ENCODE measurements at regions not wholly inside any gene's neighbourhood (a gene's known extent, or its start where the extent isn't known, plus 50 kb on each side); places are given as distances from the start of the nearest gene placed in this dataset.

DNA sequence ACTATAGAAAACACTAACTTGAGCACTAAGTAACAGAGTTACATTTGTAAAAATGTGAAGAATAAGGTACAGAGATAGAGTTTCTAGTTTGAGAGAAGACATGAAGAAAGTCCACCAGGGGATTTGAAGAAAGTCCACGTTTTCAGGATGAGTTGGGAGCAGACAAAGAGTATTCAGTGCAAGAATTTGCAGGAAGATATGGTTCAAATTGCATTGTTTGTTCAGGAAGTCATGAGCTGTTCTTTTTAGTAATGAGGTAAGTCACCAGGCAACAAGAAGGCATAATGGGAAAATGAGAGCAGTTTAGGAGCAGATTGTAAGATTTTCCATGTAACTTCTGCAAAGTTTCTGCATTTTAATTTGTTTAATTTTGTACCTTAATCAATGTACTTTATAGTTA is 618.0 kb downstream of the DACH1 start:
- no peaks in the 10 kb centered on the region for H3K79me2 ChIP-seq (ENCODE audit: insufficient read depth, low read length)
- no peak overlapping the region for H3K27ac Mint-ChIP-seq
- no CpG with 5 or more reads among the region's 1 CpG for WGBS (ENCODE audit: extremely low coverage, insufficient read length, low lambda C conversion rate)
- H3K14ac ChIP-seq (ENCODE audit: insufficient read depth, low read length): no peak overlapping the region
- H4K91ac ChIP-seq (ENCODE audit: insufficient read length, low read depth, low read length): no peak overlapping the region
- TF ChIP-seq, protein P1, sequence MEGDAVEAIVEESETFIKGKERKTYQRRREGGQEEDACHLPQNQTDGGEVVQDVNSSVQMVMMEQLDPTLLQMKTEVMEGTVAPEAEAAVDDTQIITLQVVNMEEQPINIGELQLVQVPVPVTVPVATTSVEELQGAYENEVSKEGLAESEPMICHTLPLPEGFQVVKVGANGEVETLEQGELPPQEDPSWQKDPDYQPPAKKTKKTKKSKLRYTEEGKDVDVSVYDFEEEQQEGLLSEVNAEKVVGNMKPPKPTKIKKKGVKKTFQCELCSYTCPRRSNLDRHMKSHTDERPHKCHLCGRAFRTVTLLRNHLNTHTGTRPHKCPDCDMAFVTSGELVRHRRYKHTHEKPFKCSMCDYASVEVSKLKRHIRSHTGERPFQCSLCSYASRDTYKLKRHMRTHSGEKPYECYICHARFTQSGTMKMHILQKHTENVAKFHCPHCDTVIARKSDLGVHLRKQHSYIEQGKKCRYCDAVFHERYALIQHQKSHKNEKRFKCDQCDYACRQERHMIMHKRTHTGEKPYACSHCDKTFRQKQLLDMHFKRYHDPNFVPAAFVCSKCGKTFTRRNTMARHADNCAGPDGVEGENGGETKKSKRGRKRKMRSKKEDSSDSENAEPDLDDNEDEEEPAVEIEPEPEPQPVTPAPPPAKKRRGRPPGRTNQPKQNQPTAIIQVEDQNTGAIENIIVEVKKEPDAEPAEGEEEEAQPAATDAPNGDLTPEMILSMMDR (conservative IDR thresholded peaks at IDR 0.05): no peak
- H2BK20ac ChIP-seq (ENCODE audit: low read depth, low read length, poor library complexity, severe bottlenecking): no peak overlapping the region
- no peak overlapping the region for H3K56ac ChIP-seq (ENCODE audit: insufficient read length, low read depth, low read length)
- peaks cover 9% of the 10 kb centered on the region in 2 experiments for H3K4me1 Mint-ChIP-seq
- H3K23me2 ChIP-seq (ENCODE audit: insufficient read length, low read depth, low read length, poor library complexity, severe bottlenecking): no peaks in the 10 kb centered on the region
- no peak overlapping the region for H3K18ac ChIP-seq (ENCODE audit: insufficient read length, low read depth, low read length)
- no peak overlapping the region for H3K4ac ChIP-seq (ENCODE audit: low read depth, low read length)
- no peaks in the 10 kb centered on the region for H3K9me3 Mint-ChIP-seq
- no peak overlapping the region for H3K4me3 Mint-ChIP-seq
- no peaks in the 10 kb centered on the region for H3K27me3 ChIP-seq (ENCODE audit: insufficient read depth, low read length)
- no peaks in the 10 kb centered on the region for H3K4me1 ChIP-seq (ENCODE audit: insufficient read depth, low read length)
- H4K8ac ChIP-seq (replicated peaks; ENCODE audit: insufficient read length, low read depth, low read length): no peak overlapping the region
- no peak overlapping the region for H4K5ac ChIP-seq (ENCODE audit: insufficient read length, low read depth, low read length)
- no peak overlapping the region for H3T11ph ChIP-seq (ENCODE audit: low read length)
- no peak overlapping the region for H3K9ac ChIP-seq (ENCODE audit: extremely low read depth, insufficient read length, low read length)
- H2BK15ac ChIP-seq (ENCODE audit: low read depth, low read length): no peak overlapping the region
- H3K27ac ChIP-seq (ENCODE audit: insufficient read length, low read depth, low read length): no peak overlapping the region
- H2BK5ac ChIP-seq (ENCODE audit: insufficient read length, low read length): no peak overlapping the region
- no peaks in the 10 kb centered on the region for H3K27me3 Mint-ChIP-seq (ENCODE audit: low read depth)
- no peak overlapping the region for H3K23ac ChIP-seq (ENCODE audit: insufficient read length, low read depth, low read length)
- no peak overlapping the region for H2AFZ ChIP-seq (ENCODE audit: low read length)
- no peak overlapping the region for H2AK5ac ChIP-seq (ENCODE audit: insufficient read length, low read length)
- H3K4me2 ChIP-seq (ENCODE audit: insufficient read depth, insufficient read length, low read length): no peak overlapping the region
- H4K20me1 ChIP-seq (ENCODE audit: control insufficient read depth, insufficient read depth, insufficient read length): no peaks in the 10 kb centered on the region
- H2BK12ac ChIP-seq (ENCODE audit: insufficient read length, low read depth, low read length): no peak overlapping the region
- no peaks in the 10 kb centered on the region for H3K36me3 Mint-ChIP-seq (ENCODE audit: insufficient read depth in 1 of 3, low read depth in 3 of 3)
- H2BK120ac ChIP-seq (ENCODE audit: low read depth, low read length, poor library complexity, severe bottlenecking): no peak overlapping the region
- DNase-seq: no peak
- no peaks in the 10 kb centered on the region for H3K9me3 ChIP-seq (ENCODE audit: control insufficient read depth, low read depth, low read length)
- no peaks in the 10 kb centered on the region for H3K79me1 ChIP-seq (ENCODE audit: insufficient read depth, low read depth, low read length, poor library complexity, severe bottlenecking)
